ENCODE measurements at regions not wholly inside any gene's neighbourhood (a gene's known extent, or its start where the extent isn't known, plus 50 kb on each side); places are given as distances from the start of the nearest gene placed in this dataset.

- TF ChIP-seq CTCF (IDR thresholded peaks at IDR 0.05; ENCODE audit: insufficient read depth, low read depth, low read length) = no peak
- no peak for TF ChIP-seq EZH2 (IDR thresholded peaks at IDR 0.05; ENCODE audit: insufficient read depth, low read length)
These were observed 332.6 kb downstream of the FAM170A start for GRCh38 chr5:119961993-119962392.
